Caco-2 (cell line): ENCODE measurements at regions not wholly inside any gene's neighbourhood (a gene's known extent, or its start where the extent isn't known, plus 50 kb on each side); places are given as distances from the start of the nearest gene placed in this dataset.

Experiments used
- BruUV-seq: library from RNA; stranded (reverse); fragments of 400-500 nt; replicated peaks from 2 replicates; lab custom pipeline; 2021; lab: Mats Ljungman, UMichigan
- CTCF ChIA-PET: fragments of 300-600 bp; sonication (Branson Sonifier 250); formaldehyde crosslinking; loops from one replicate; lab custom pipeline; 2022; ENCODE audit warnings: antibody characterized with exemption; lab: Charles Lee
- POLR2A ChIA-PET: fragments of 300-600 bp; sonication (Branson Sonifier 250); formaldehyde crosslinking; loops from one replicate; lab custom pipeline; 2022; ENCODE audit warnings: antibody characterized with exemption; lab: Charles Lee
- DNase-seq, 2 experiments: peaks; one replicate each; pipeline versions ENCODE4 v3.0.0 to v3.0.0-alpha.2; 2020 to 2022
- H3K27me3 ChIP-seq: replicated peaks from 2 replicates; pipeline ENCODE4 v1.6.0; 2011; ENCODE audit warnings: low read length; ENCODE audit not compliant: control insufficient read depth, insufficient read depth
- H3K36me3 ChIP-seq: 2 replicates; pipeline ENCODE4 v1.5.1; 2011; ENCODE audit warnings: low read length; ENCODE audit not compliant: control insufficient read depth, insufficient read depth
- H3K4me1 ChIP-seq: fragments of 250-450 bp; sonication (Bioruptor Pico); 2 replicates; pipeline ENCODE4 v1.5.1; 2020; ENCODE audit warnings: mild to moderate bottlenecking
- H3K4me3 ChIP-seq: 2 replicates; pipeline ENCODE4 v1.5.1; 2011; ENCODE audit warnings: low read depth, mild to moderate bottlenecking, control low read depth, low read length
- H3K9me3 ChIP-seq: fragments of 250-450 bp; sonication (Bioruptor Pico); 2 replicates; pipeline ENCODE4 v1.5.1; 2020; ENCODE audit warnings: mild to moderate bottlenecking, moderate library complexity
- H3K27ac Mint-ChIP-seq: one replicate; pipeline ENCODE4 v1.8.0; 2022; ENCODE audit warnings: mixed read lengths; ENCODE audit not compliant: unreplicated experiment
- H3K27me3 Mint-ChIP-seq: one replicate; pipeline ENCODE4 v1.8.0; 2022; ENCODE audit warnings: mixed read lengths; ENCODE audit not compliant: insufficient read depth, unreplicated experiment
- H3K36me3 Mint-ChIP-seq: one replicate; pipeline ENCODE4 v1.8.0; 2022; ENCODE audit warnings: mild to moderate bottlenecking, mixed read lengths; ENCODE audit not compliant: insufficient read depth, unreplicated experiment
- H3K4me1 Mint-ChIP-seq: one replicate; pipeline ENCODE4 v1.8.0; 2022; ENCODE audit warnings: low read depth, mixed read lengths; ENCODE audit not compliant: unreplicated experiment
- H3K4me3 Mint-ChIP-seq: one replicate; pipeline ENCODE4 v1.8.0; 2022; ENCODE audit warnings: mild to moderate bottlenecking, moderate library complexity, mixed read lengths; ENCODE audit not compliant: unreplicated experiment
- H3K9me3 Mint-ChIP-seq: one replicate; pipeline ENCODE4 v1.8.0; 2022; ENCODE audit warnings: mixed read lengths; ENCODE audit not compliant: unreplicated experiment
- intact Hi-C: fragments of 100-400 bp; cut with micrococcal nuclease; formaldehyde crosslinking; loops from one replicate; pipeline ENCODE4 v1.10.0; 2022; ENCODE audit not compliant: unreplicated experiment
- TF ChIP-seq, protein P1 (sequence below), 2 experiments: fragments of 200-600 bp in 1 of 2; IDR thresholded peaks; 1 replicate in 1 of 2; 2 replicates in 1 of 2; pipeline versions ENCODE4 v1.5.1 to v1.8.0; 2011 to 2022; ENCODE audit warnings: antibody characterized with exemption in 1 of 2, control low read depth in 1 of 2, inconsistent platforms in 1 of 2, low read depth in 1 of 2, low read length in 1 of 2, mild to moderate bottlenecking in 1 of 2, moderate library complexity in 1 of 2; ENCODE audit not compliant: insufficient read depth in 1 of 2, severe bottlenecking in 1 of 2, unreplicated experiment in 1 of 2

- ChIA-PET POLR2A (no interaction called here), CTCF (no interaction called here)
- intact Hi-C loops = loop anchor here (5.0 kb wide), 1 partner anchor 254 kb away; no protein-coding TSS in a partner anchor
- Mint-ChIP-seq H3K36me3 (no peaks in the 10 kb centered on the region), H3K9me3 (peaks cover 32% of the 10 kb centered on the region), H3K27me3 (no peaks in the 10 kb centered on the region), H3K27ac (no peak overlapping the region), H3K4me1 (no peaks in the 10 kb centered on the region), H3K4me3 (no peak overlapping the region)
- Histone ChIP-seq H3K4me3 (no peak overlapping the region), H3K27me3 (no peaks in the 10 kb centered on the region), H3K4me1 (peaks cover 12% of the 10 kb centered on the region; the same call in 1 of the 2 replicates), H3K36me3 (no peaks in the 10 kb centered on the region; the same call in 1 of the 2 replicates), H3K9me3 (no peaks in the 10 kb centered on the region)
- no TSS peak for BruUV-seq
- TF ChIP-seq, protein P1, sequence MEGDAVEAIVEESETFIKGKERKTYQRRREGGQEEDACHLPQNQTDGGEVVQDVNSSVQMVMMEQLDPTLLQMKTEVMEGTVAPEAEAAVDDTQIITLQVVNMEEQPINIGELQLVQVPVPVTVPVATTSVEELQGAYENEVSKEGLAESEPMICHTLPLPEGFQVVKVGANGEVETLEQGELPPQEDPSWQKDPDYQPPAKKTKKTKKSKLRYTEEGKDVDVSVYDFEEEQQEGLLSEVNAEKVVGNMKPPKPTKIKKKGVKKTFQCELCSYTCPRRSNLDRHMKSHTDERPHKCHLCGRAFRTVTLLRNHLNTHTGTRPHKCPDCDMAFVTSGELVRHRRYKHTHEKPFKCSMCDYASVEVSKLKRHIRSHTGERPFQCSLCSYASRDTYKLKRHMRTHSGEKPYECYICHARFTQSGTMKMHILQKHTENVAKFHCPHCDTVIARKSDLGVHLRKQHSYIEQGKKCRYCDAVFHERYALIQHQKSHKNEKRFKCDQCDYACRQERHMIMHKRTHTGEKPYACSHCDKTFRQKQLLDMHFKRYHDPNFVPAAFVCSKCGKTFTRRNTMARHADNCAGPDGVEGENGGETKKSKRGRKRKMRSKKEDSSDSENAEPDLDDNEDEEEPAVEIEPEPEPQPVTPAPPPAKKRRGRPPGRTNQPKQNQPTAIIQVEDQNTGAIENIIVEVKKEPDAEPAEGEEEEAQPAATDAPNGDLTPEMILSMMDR (IDR thresholded peaks at IDR 0.05; ENCODE audit: insufficient read depth in 1 of 2, low read depth in 1 of 2, low read length in 1 of 2, severe bottlenecking in 1 of 2, unreplicated experiment in 1 of 2) = no peak
- peak in 1 of 2 experiments; percentile 6 for DNase-seq
Observed at GRCh38 chr6:155580904-155581303, 125.3 kb upstream of the NOX3 start.

GRCh38 chr6:155578251-155578650, 122.6 kb upstream of the NOX3 start:
- TF ChIP-seq, protein P1 (IDR thresholded peaks at IDR 0.05; ENCODE audit: insufficient read depth in 1 of 2, low read depth in 1 of 2, low read length in 1 of 2, severe bottlenecking in 1 of 2, unreplicated experiment in 1 of 2) = no peak
- H3K4me3 Mint-ChIP-seq = no peak overlapping the region
- peaks cover 12% of the 10 kb centered on the region; the same call in 1 of the 2 replicates for H3K4me1 ChIP-seq
- BruUV-seq = no TSS peak
- no peaks in the 10 kb centered on the region for H3K4me1 Mint-ChIP-seq
- H3K27me3 Mint-ChIP-seq = no peaks in the 10 kb centered on the region
- no peak for DNase-seq
- ChIA-PET CTCF (interaction anchor here (0.5 kb wide), 1 partner anchor 296 kb away, joined by 3 read pairs; no protein-coding TSS in a partner anchor), POLR2A (no interaction called here)
- intact Hi-C loops = no loop called here
- no peaks in the 10 kb centered on the region for H3K27me3 ChIP-seq
- H3K4me3 ChIP-seq = no peak overlapping the region
- no peaks in the 10 kb centered on the region for H3K9me3 ChIP-seq
- H3K27ac Mint-ChIP-seq = no peak overlapping the region
- H3K36me3 Mint-ChIP-seq = no peaks in the 10 kb centered on the region
- peaks cover 35% of the 10 kb centered on the region for H3K9me3 Mint-ChIP-seq
- no peaks in the 10 kb centered on the region; the same call in 1 of the 2 replicates for H3K36me3 ChIP-seq

DNA sequence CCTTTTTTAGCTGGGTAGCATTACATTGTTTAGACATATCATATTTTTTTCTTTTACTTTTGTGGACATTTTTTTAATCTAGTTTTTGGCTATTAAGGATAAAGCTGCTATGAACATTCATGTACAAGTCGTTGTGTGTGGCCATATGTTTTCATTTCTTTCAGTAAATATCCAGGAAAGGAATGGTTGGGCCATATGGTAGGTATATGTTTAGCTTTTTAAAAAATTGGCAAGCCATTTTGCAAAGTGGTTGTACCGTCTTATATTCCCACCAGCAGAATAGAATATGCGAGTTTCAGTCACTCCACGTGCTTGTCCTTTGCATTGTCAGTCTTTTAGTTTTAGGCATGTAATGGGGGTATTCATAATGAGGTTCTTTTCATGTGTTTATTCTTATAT, 106.3 kb upstream of the NOX3 start:
- no TSS peak for BruUV-seq
- Mint-ChIP-seq H3K4me3 (no peak overlapping the region), H3K4me1 (no peaks in the 10 kb centered on the region), H3K9me3 (peaks cover 14% of the 10 kb centered on the region), H3K27me3 (no peaks in the 10 kb centered on the region), H3K27ac (no peak overlapping the region), H3K36me3 (no peaks in the 10 kb centered on the region)
- H3K4me3 ChIP-seq = no peak overlapping the region
- TF ChIP-seq, protein P1 (IDR thresholded peaks at IDR 0.05; ENCODE audit: insufficient read depth in 1 of 2, low read depth in 1 of 2, low read length in 1 of 2, severe bottlenecking in 1 of 2, unreplicated experiment in 1 of 2) = no peak
- CTCF ChIA-PET = no interaction called here
- POLR2A ChIA-PET = no interaction called here
- no peaks in the 10 kb centered on the region for H3K9me3 ChIP-seq
- H3K36me3 ChIP-seq = no peaks in the 10 kb centered on the region
- no peaks in the 10 kb centered on the region for H3K4me1 ChIP-seq
- H3K27me3 ChIP-seq = no peaks in the 10 kb centered on the region
- intact Hi-C loops = no loop called here
- no peak for DNase-seq
